Spleen (tissue), 7 donors: ENCODE measurements at regions not wholly inside any gene's neighbourhood (a gene's known extent, or its start where the extent isn't known, plus 50 kb on each side); places are given as distances from the start of the nearest gene placed in this dataset.

ENCODE experiments used
- POLR2A ChIP-seq, 3 donors: fragments of 450-650 bp; IDR thresholded peaks; one replicate each; pipeline ENCODE4 v1.5.1; 2017; ENCODE audit warnings: antibody characterized with exemption in 3 of 3, mild to moderate bottlenecking in 1 of 3
- POLR2AphosphoS5 ChIP-seq, 3 donors: sonication (generic); formaldehyde crosslinking; IDR thresholded peaks; one replicate each; pipeline ENCODE4 v1.5.1; 2017; ENCODE audit warnings: antibody characterized with exemption in 3 of 3
- TF ChIP-seq, protein P1 (sequence below), 11 experiments: fragments of 200-600 bp in 7 of 11; fragments of 450-650 bp in 4 of 11; sonication (generic) in 4 of 11; IDR thresholded peaks in 8 of 11; conservative IDR thresholded peaks in 3 of 11; 1 replicate in 7 of 11; 2 replicates in 4 of 11; pipeline versions ENCODE4 v1.4.0 to v1.8.0; 2016 to 2021; ENCODE audit warnings: antibody characterized with exemption in 11 of 11, inconsistent platforms in 4 of 11, mild to moderate bottlenecking in 1 of 11
- donor health status: DM: no; HTN: no; CAD: no; lungs with moderate emphysema.
- donor health status: DM: no; HTN: no; CAD: no.
- donor health status: DM: no; HTN: no; CAD: no.

DNA sequence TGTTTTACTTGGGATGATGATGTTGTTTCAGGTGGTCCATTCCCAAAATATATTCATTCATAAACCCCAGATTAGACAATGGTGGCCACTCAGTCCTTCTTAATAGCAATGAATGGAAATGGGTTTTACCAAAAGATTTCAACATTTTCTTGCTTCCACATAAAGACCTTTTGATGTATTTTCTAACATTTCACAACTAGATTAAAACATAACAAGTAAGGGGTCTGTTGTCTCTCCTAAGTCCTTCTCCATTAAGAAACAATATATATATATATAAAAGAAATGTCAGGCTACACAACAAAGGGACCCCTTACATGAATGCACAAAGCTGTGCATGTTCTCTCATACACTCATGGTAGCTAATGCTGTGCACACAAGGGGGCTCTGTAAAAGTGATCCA is 176.4 kb downstream of the ANXA2 start:
- no peak for TF ChIP-seq POLR2AphosphoS5 (IDR thresholded peaks at IDR 0.05)
- TF ChIP-seq, protein P1, sequence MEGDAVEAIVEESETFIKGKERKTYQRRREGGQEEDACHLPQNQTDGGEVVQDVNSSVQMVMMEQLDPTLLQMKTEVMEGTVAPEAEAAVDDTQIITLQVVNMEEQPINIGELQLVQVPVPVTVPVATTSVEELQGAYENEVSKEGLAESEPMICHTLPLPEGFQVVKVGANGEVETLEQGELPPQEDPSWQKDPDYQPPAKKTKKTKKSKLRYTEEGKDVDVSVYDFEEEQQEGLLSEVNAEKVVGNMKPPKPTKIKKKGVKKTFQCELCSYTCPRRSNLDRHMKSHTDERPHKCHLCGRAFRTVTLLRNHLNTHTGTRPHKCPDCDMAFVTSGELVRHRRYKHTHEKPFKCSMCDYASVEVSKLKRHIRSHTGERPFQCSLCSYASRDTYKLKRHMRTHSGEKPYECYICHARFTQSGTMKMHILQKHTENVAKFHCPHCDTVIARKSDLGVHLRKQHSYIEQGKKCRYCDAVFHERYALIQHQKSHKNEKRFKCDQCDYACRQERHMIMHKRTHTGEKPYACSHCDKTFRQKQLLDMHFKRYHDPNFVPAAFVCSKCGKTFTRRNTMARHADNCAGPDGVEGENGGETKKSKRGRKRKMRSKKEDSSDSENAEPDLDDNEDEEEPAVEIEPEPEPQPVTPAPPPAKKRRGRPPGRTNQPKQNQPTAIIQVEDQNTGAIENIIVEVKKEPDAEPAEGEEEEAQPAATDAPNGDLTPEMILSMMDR (IDR thresholded peaks at IDR 0.05 in 8 of 11, conservative IDR thresholded peaks at IDR 0.05 in 3 of 11), result no peak
- TF ChIP-seq POLR2A (IDR thresholded peaks at IDR 0.05), result no peak
